Dermis blood vessel endothelial cell (primary cell): ENCODE measurements at regions not wholly inside any gene's neighbourhood (a gene's known extent, or its start where the extent isn't known, plus 50 kb on each side); places are given as distances from the start of the nearest gene placed in this dataset.
"Not testable (repeated sequence)": the region's sequence is repeated elsewhere in the genome, so short reads cannot be mapped to it uniquely, and the experiment has no call there.

Source experiments
- DNase-seq: peaks from one replicate; pipeline ENCODE4 v3.0.0; 2010

DNA sequence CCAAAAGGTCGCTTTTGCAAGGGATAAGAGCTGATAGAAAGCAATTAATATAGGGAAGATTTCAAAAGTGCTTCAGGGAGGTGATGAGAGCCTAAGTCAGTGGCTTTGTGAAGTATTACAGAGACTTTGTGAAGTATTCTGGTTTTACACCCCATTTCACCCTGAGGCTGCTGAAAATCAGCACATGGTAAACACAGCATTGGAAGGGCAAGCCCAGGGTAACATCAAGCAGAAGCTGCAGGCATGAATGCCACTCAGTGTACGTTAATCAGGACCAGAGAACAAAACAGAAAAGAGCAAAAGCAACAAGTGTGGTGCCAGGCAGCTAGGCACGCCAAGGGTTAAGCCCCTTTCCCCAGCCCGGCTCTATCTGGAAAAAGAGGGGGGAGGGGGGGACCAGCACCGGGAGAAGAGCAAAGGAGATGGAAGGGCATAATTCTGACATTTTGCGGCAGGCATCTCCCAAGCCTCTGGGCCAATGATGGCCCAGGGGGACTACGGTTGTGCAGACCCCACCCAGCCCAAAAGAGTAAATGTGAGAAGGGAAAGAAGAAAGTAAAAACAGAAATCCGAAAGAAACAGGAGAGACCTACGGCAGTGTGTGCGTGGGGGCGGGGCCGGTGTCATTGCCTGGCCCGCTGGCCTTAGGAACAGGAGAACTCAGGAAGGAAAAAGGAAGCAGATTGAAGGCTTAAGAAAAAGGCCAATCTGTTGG is 58.9 kb downstream of the DHRS2 start:
- peak; percentile 61 for DNase-seq

DNA sequence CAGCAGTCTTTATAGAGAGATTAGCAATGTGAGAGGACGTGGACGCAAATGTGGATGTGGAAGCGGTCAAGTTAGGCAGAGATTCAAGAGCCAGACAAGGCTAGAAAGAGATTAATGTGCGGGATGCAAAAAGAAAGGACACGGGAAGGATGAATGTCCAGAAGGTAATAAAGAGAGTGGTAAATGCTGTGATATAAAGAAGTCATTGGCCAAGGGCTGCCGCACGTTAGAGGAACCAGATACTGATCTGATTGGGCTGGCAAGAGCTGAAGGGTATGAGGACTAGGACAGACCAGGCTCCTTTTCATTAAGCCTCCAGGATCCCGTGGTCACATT is 59.5 kb downstream of the DHRS2 start:
- no peak for DNase-seq

- DNase-seq = no peak
Measured at GRCh38 chr14:23696701-23697239, 60.6 kb downstream of the DHRS2 start.

GRCh38 chr14:23697680-23698079 is 61.5 kb downstream of the DHRS2 start:
- no peak for DNase-seq

- no peak for DNase-seq
Measured at GRCh38 chr14:23702656-23703426, 66.7 kb downstream of the DHRS2 start.

- no peak for DNase-seq
Measured at GRCh38 chr14:23704890-23705289, 68.7 kb downstream of the DHRS2 start.

DNA sequence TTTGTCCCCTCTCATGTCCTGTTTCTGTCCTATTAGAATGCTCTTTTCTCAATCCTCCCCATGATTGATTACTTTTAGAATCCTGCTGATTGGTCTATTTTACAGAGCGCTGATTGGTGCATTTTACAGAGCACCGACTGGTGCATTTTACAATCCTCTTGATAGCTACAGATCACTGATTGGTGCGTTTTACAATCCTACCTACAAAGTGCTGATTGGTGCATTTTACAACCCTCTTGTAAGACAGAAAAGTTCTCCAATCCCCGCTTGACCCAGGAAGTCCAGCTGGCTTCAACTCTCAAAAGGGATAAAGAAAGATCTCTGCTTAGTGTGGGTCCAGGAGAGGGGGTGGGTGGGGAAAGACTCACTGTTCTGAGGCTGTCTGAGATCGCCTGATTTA is 71.3 kb downstream of the DHRS2 start:
- DNase-seq = no peak

DNA sequence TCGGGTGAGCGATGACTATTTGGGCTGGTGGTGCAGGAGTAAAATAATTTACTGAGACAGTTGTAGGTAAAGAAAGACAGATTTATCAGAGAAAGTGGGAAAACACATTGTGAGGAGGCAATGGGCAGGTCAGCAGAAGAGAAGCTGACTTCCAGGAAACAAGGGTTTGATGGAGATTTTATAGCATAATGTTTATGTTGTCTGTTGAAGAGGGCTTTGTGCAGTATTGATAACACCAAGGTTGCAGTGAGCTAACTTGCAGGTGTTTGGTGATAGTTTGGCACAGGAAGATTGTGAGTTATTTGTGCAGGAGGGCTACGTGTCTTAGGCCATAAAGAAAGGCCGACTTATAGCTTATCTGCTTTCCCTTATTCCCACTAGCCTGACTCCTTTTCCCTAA is 72.2 kb downstream of the DHRS2 start:
- no peak for DNase-seq

GRCh38 chr14:23709923-23710322 is 73.8 kb downstream of the DHRS2 start:
- DNase-seq = no peak

- DNase-seq = no peak
Measured at GRCh38 chr14:23712287-23712686, 76.1 kb downstream of the DHRS2 start.

- DNase-seq = no peak
Measured at GRCh38 chr14:23719225-23719985, 83.2 kb downstream of the DHRS2 start.

DNA sequence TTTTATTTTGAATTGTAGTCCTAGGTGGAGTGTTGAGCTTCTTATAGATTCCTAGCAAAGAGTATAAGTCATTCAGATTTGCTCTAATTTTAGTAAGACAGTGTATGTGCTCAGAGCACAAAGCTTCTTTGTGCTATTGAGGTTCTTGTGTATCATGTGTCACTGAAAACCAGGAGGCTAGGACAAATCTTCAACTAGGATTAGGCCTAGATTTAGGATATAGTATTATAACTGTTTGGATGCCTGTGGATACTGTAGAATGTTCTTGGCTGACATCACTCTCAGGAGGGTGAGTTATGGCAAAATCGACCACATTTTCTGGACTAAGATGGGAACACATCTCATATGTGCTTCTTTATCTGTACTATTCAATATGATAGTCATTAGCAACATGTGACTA is 86.5 kb downstream of the DHRS2 start:
- no peak for DNase-seq

GRCh38 chr14:23723911-23724310 is 87.7 kb downstream of the DHRS2 start:
- no peak for DNase-seq

- DNase-seq = no peak
Measured at GRCh38 chr14:23725528-23725927, 89.4 kb downstream of the DHRS2 start.

DNA sequence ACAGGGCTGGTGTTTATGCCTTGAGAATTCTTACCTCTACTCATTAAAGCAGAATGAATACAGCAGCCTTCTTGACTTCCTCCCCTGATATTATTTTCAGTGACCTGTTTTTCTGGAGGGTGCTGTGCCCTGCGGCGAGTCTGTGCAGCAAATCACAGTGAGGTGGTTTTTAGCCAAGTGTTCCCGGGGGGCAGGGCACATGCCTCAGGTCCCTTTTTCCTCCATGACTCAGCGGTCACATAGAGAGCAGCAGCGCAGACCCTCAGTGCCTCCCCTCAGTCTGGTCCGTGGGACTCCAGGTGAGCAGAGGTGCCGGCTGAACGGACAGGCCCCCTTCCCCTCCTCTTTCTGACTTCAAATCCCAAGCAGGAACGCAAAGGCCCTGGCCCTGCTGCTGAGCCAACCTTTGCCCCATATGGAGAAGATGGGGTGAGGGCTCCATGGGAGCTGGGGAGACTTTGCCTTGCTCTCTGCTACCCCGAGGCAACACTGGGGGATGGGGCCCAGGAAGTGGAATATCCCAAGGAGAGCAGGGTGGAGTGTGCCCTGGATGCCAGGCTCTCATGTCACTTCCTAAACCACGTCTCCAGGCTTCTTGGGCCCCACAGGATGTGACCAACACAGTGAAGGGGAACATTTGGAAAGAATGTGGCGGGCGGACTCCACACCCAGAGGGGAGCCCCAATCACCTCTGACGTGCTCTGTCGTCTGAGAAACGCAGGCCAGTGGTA is 90.0 kb downstream of the DHRS2 start:
- no peak for DNase-seq

- DNase-seq = peak; percentile 57
Measured at GRCh38 chr14:23727566-23728335, 91.6 kb downstream of the DHRS2 start.

GRCh38 chr14:23728791-23729190 is 92.6 kb downstream of the DHRS2 start:
- no peak for DNase-seq

DNA sequence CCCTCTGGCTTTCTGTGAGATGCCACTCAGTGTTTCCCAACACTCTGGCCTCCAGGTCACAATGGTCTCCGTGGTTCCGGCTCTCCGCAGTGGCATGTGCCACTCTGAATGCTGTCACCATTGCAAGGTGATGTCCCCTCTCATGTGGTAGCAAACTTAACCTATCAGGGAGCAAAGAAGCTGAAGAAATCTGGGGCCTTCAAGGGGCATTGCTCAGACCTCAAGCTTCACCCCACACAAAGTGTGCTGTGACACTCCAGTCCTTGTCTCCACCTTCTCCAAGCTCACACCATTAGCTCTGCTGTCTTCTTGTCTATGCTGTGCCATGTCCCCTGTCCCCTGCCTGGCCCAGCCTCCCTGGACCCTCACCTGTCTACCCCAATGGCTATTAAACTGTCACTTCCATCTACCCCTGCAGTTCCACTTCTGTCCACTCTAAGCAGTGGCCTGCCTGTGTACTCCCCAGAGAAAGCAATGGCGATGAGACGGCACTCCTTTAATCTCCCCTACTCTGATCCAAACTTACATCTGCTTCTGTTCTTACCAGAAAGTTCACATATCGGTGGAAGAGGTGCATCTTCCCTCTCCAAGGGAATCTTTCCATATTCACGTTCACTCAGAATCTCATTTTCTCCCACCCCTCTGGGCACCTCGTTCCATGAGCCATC is 93.7 kb downstream of the DHRS2 start:
- DNase-seq = peak; percentile 2

DNA sequence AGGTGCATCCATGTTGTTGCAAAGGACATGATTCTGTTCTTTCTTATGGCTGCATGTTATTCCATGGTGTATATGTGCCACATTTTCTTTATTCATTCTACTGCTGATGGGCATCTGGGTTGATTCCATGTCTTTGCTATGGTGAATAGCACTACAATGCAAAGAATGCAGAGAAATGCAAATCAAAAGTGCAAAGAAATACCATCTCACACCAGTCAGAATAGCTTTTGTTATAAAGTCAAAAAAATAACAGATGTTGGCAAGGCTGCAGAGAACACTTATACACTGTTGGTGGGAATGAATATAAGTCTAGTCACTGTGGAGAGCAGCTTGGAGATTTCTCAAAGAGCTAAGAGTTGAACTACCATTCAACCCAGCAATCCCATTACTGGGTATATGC is 99.2 kb downstream of the DHRS2 start:
- DNase-seq = no peak

DNA sequence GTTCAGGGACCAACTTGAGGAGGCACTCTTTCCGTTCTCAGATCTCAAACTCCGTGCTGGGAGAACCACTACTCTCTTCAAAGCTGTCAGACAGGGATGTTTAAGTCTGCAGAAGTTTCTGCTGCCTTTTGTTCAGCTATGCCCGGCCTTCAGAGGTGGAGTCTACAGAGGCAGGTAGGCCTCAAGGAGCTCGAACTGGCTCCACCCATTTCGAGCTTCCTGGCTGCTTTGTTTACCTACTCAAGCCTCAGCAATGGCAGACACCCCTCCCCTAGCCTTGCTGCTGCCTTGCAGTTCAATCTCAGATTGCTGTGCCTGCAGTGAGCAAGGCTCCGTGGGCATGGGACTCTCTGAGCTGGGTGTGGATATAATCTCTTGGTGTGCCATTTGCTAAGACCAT is 108.2 kb downstream of the DHRS2 start:
- DNase-seq = not testable (repeated sequence)

- DNase-seq = no peak
Measured at GRCh38 chr14:23750357-23750756, 114.2 kb downstream of the DHRS2 start.
